Body of pancreas (tissue), 4 donors: ENCODE measurements at regions not wholly inside any gene's neighbourhood (a gene's known extent, or its start where the extent isn't known, plus 50 kb on each side); places are given as distances from the start of the nearest gene placed in this dataset.
"Not testable (repeated sequence)": the region's sequence is repeated elsewhere in the genome, so short reads cannot be mapped to it uniquely, and the experiment has no call there.

Experiments
- POLR2A ChIP-seq, 3 donors: fragments of 450-650 bp; IDR thresholded peaks; one replicate each; pipeline ENCODE4 v1.6.1; 2016; ENCODE audit warnings: antibody characterized with exemption in 3 of 3, mild to moderate bottlenecking in 2 of 3
- TF ChIP-seq, protein P1 (sequence below), 7 experiments: fragments of 450-650 bp in 4 of 7; fragments of 200-600 bp in 3 of 7; sonication (generic) in 3 of 7; IDR thresholded peaks; one replicate each; pipeline ENCODE4 v1.5.1; 2016 to 2019; ENCODE audit warnings: antibody characterized with exemption in 7 of 7

DNA sequence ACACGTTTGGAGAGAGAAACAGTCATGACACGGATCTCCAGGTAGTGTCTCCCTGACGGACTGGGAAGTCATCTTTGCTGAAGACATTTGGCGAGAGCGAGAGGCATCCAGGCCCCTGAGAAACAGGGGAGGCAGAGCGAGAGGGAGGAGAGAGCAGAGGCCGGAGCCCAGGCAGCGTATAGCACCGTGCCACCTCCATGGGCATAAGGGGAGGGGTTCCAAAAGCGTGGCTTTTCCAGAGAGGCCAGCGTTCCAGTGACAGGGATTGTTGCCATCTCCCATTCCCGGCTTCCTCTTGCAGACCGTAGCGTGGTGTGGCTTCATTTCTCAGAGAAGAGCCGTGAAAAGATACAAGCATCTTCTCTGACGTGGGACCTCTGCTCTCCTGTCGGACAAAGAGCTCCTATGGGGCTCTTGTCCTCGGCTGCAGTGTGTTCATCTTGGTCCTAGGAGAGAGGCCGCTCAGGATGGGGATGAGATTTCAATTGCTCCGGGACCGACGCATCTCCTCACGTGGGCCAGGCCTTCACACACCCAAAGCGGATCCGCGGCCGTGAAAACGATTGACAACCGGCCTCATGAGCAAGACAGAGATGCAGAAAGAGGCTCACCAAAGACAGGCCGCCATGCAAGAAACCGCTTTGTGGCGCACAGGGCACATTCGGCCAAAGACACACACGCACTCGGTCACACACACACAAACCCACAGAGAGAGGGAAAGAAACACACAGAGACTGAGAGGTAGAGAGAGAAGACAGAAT, 170.5 kb upstream of the ZNF337 start:
- TF ChIP-seq, protein P1, sequence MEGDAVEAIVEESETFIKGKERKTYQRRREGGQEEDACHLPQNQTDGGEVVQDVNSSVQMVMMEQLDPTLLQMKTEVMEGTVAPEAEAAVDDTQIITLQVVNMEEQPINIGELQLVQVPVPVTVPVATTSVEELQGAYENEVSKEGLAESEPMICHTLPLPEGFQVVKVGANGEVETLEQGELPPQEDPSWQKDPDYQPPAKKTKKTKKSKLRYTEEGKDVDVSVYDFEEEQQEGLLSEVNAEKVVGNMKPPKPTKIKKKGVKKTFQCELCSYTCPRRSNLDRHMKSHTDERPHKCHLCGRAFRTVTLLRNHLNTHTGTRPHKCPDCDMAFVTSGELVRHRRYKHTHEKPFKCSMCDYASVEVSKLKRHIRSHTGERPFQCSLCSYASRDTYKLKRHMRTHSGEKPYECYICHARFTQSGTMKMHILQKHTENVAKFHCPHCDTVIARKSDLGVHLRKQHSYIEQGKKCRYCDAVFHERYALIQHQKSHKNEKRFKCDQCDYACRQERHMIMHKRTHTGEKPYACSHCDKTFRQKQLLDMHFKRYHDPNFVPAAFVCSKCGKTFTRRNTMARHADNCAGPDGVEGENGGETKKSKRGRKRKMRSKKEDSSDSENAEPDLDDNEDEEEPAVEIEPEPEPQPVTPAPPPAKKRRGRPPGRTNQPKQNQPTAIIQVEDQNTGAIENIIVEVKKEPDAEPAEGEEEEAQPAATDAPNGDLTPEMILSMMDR (IDR thresholded peaks at IDR 0.05): not testable (repeated sequence)
- not testable (repeated sequence) for TF ChIP-seq POLR2A (IDR thresholded peaks at IDR 0.05)
